Inflammatory macrophage treated with lipopolysaccharide for 1 hour (primary cell): ENCODE measurements at regions not wholly inside any gene's neighbourhood (a gene's known extent, or its start where the extent isn't known, plus 50 kb on each side); places are given as distances from the start of the nearest gene placed in this dataset.
A peak's percentile ranks its signal among the peaks of the same experiment; 100 is the strongest.
"Not testable (repeated sequence)": the region's sequence is repeated elsewhere in the genome, so short reads cannot be mapped to it uniquely, and the experiment has no call there.

Experiments used
- DNase-seq, 2 donors: peaks; one replicate each; pipeline ENCODE4 v3.0.0-alpha.2; 2020 to 2022

GRCh38 chr4:156154978-156155377, 201.3 kb upstream of the CTSO start:
- no peak for DNase-seq

- DNase-seq: no peak
Observed at GRCh38 chr4:156146571-156146970, 192.9 kb upstream of the CTSO start.

GRCh38 chr4:156144961-156145360, 191.3 kb upstream of the CTSO start:
- DNase-seq: no peak

- no peak for DNase-seq
Observed at GRCh38 chr4:156138781-156139280, 185.2 kb upstream of the CTSO start.

GRCh38 chr4:156137679-156138473, 184.2 kb upstream of the CTSO start:
- no peak for DNase-seq

- DNase-seq: no peak
Observed at GRCh38 chr4:156132196-156132595, 178.5 kb upstream of the CTSO start.

GRCh38 chr4:156128616-156129015, 174.9 kb upstream of the CTSO start:
- no peak for DNase-seq

- DNase-seq: no peak
Observed at GRCh38 chr4:156118507-156119220, 165.0 kb upstream of the CTSO start.

GRCh38 chr4:156117743-156118142, 164.1 kb upstream of the CTSO start:
- DNase-seq: no peak

GRCh38 chr4:156116991-156117390, 163.3 kb upstream of the CTSO start:
- no peak for DNase-seq

- no peak for DNase-seq
Observed at GRCh38 chr4:156113138-156113765, 159.6 kb upstream of the CTSO start.

- DNase-seq: no peak
Observed at GRCh38 chr4:156111686-156112085, 158.0 kb upstream of the CTSO start.

GRCh38 chr4:156109943-156110900, 156.6 kb upstream of the CTSO start:
- DNase-seq: peak in 1 of 2 donors; percentile 16

GRCh38 chr4:156109087-156109486, 155.4 kb upstream of the CTSO start:
- not testable (repeated sequence) for DNase-seq

GRCh38 chr4:156103311-156103710, 149.6 kb upstream of the CTSO start:
- no peak for DNase-seq

GRCh38 chr4:156102411-156102810, 148.7 kb upstream of the CTSO start:
- DNase-seq: no peak

GRCh38 chr4:156101571-156101970, 147.9 kb upstream of the CTSO start:
- no peak for DNase-seq

- DNase-seq: no peak
Observed at GRCh38 chr4:156100651-156101050, 147.0 kb upstream of the CTSO start.

- DNase-seq: no peak
Observed at GRCh38 chr4:156098805-156099204, 145.1 kb upstream of the CTSO start.

- no peak for DNase-seq
Observed at GRCh38 chr4:156085100-156085499, 131.4 kb upstream of the CTSO start.

- no peak for DNase-seq
Observed at GRCh38 chr4:156084373-156084772, 130.7 kb upstream of the CTSO start.

GRCh38 chr4:156073976-156074375, 120.3 kb upstream of the CTSO start:
- DNase-seq: no peak

- no peak for DNase-seq
Observed at GRCh38 chr4:156060661-156061060, 107.0 kb upstream of the CTSO start.
